Fibroblast of villous mesenchyme (primary cell): ENCODE measurements at regions not wholly inside any gene's neighbourhood (a gene's known extent, or its start where the extent isn't known, plus 50 kb on each side); places are given as distances from the start of the nearest gene placed in this dataset.

Experiments
- DNase-seq: peaks from one replicate; pipeline ENCODE4 v3.0.0-alpha.2; 2010; ENCODE audit warnings: low read depth
- H3K4me3 ChIP-seq: 2 replicates; pipeline ENCODE4 v1.5.1; 2011; ENCODE audit warnings: low read depth, mild to moderate bottlenecking, low read length
- TF ChIP-seq, protein P1 (sequence below): IDR thresholded peaks from 2 replicates; pipeline ENCODE4 v1.5.1; 2012; ENCODE audit warnings: low read depth, mild to moderate bottlenecking, low read length; ENCODE audit not compliant: insufficient read depth

- TF ChIP-seq, protein P1, sequence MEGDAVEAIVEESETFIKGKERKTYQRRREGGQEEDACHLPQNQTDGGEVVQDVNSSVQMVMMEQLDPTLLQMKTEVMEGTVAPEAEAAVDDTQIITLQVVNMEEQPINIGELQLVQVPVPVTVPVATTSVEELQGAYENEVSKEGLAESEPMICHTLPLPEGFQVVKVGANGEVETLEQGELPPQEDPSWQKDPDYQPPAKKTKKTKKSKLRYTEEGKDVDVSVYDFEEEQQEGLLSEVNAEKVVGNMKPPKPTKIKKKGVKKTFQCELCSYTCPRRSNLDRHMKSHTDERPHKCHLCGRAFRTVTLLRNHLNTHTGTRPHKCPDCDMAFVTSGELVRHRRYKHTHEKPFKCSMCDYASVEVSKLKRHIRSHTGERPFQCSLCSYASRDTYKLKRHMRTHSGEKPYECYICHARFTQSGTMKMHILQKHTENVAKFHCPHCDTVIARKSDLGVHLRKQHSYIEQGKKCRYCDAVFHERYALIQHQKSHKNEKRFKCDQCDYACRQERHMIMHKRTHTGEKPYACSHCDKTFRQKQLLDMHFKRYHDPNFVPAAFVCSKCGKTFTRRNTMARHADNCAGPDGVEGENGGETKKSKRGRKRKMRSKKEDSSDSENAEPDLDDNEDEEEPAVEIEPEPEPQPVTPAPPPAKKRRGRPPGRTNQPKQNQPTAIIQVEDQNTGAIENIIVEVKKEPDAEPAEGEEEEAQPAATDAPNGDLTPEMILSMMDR, result no peak
- no peak overlapping the region for H3K4me3 ChIP-seq
- DNase-seq, result no peak
Measured at GRCh38 chr1:119268879-119269278, 99.7 kb upstream of the HAO2 start.

- TF ChIP-seq, protein P1, result peak; percentile 93
- no peak overlapping the region for H3K4me3 ChIP-seq
- peak; percentile 67 for DNase-seq
Measured at GRCh38 chr1:119275145-119276134, 93.1 kb upstream of the HAO2 start.

- no peak for DNase-seq
- H3K4me3 ChIP-seq, result no peak overlapping the region
- TF ChIP-seq, protein P1, result no peak
Measured at GRCh38 chr1:119276558-119276957, 92.0 kb upstream of the HAO2 start.

GRCh38 chr1:119279456-119280381 is 88.9 kb upstream of the HAO2 start:
- H3K4me3 ChIP-seq, result no peak overlapping the region
- peak; percentile 58 for DNase-seq
- TF ChIP-seq, protein P1, result no peak

- peak; percentile 87 for DNase-seq
- TF ChIP-seq, protein P1, result no peak
- no peak overlapping the region for H3K4me3 ChIP-seq
Measured at GRCh38 chr1:119285482-119285881, 83.1 kb upstream of the HAO2 start.

GRCh38 chr1:119286587-119287181 is 81.9 kb upstream of the HAO2 start:
- no peak overlapping the region for H3K4me3 ChIP-seq
- peak; percentile 48 for DNase-seq
- TF ChIP-seq, protein P1, result peak; percentile 71
